Liver (tissue), 3 donors: ENCODE measurements at regions not wholly inside any gene's neighbourhood (a gene's known extent, or its start where the extent isn't known, plus 50 kb on each side); places are given as distances from the start of the nearest gene placed in this dataset.

ENCODE experiments used
- CTCF ChIP-seq: fragments of 150-350 bp; IDR thresholded peaks from 2 replicates; pipeline ENCODE4 v1.5.1; 2017; ENCODE audit warnings: improper control_type of control experiment, low read depth, low read length; ENCODE audit not compliant: missing input control
- GABPA ChIP-seq, 2 donors: IDR thresholded peaks in 1 of 2; conservative IDR thresholded peaks in 1 of 2; 2 replicates each; pipeline ENCODE4 v1.6.1; 2016; ENCODE audit warnings: antibody characterized with exemption in 2 of 2, mild to moderate bottlenecking in 1 of 2, moderate library complexity in 1 of 2
- RAD21 ChIP-seq, 2 donors: IDR thresholded peaks; 2 replicates each; pipeline ENCODE4 v1.6.1; 2016; ENCODE audit warnings: antibody characterized with exemption in 2 of 2, mild to moderate bottlenecking in 2 of 2
- RXRA ChIP-seq, 2 donors: IDR thresholded peaks; 2 replicates each; pipeline ENCODE4 v1.6.1; 2017 to 2018; ENCODE audit warnings: antibody characterized with exemption in 2 of 2, mild to moderate bottlenecking in 1 of 2
- SP1 ChIP-seq: IDR thresholded peaks from 2 replicates; pipeline ENCODE4 v1.6.1; 2018; ENCODE audit warnings: antibody characterized with exemption, mild to moderate bottlenecking
- YY1 ChIP-seq: IDR thresholded peaks from 2 replicates; pipeline ENCODE4 v1.6.1; 2016; ENCODE audit warnings: antibody characterized with exemption, mild to moderate bottlenecking
- ZBTB33 ChIP-seq: IDR thresholded peaks from 2 replicates; pipeline ENCODE4 v1.6.1; 2016; ENCODE audit warnings: antibody characterized with exemption
- donor health status: healthy.
- donor health status: healthy.

DNA sequence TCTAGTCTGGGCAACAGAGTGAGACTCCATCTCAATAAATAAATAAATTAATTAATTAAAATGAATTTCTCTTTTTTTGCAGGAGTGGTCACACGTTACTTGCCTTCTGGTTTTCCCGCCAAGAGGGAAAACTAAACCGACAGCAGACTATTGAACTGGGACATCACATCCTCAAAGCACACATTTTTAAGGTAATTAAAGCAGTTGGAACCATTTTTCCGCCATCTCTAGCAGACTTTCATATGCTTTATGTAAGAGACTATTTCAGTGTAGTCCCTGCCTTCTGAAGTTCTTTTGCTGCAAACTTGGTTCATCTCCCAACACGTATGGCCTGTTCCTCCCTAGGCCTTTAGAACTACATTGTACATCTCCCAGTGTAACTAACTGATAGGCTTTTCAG is 66.5 kb downstream of the CYB561 start:
- TF ChIP-seq CTCF: no peak
- no peak for TF ChIP-seq RAD21 (IDR thresholded peaks at IDR 0.05)
- no peak for TF ChIP-seq SP1
- TF ChIP-seq GABPA (IDR thresholded peaks at IDR 0.05 in 1 of 2, conservative IDR thresholded peaks at IDR 0.05 in 1 of 2): no peak
- no peak for TF ChIP-seq ZBTB33
- no peak for TF ChIP-seq RXRA (IDR thresholded peaks at IDR 0.05)
- TF ChIP-seq YY1: no peak
